GM12864 (cell line): ENCODE measurements at regions not wholly inside any gene's neighbourhood (a gene's known extent, or its start where the extent isn't known, plus 50 kb on each side); places are given as distances from the start of the nearest gene placed in this dataset.
A peak's percentile ranks its signal among the peaks of the same experiment; 100 is the strongest.

Experiments
- DNase-seq: peaks from one replicate; pipeline ENCODE4 v3.0.0-alpha.2; 2011; ENCODE audit warnings: low read depth
- H3K4me3 ChIP-seq: 2 replicates; pipeline ENCODE4 v1.5.1; 2011; ENCODE audit warnings: mild to moderate bottlenecking, low read depth, low read length, control low read depth
- CTCF ChIP-seq: IDR thresholded peaks from 2 replicates; pipeline ENCODE4 v1.5.1; 2011; ENCODE audit warnings: low read depth, mild to moderate bottlenecking, moderate library complexity, low read length, control low read depth, inconsistent platforms; ENCODE audit errors: missing control alignments

- TF ChIP-seq CTCF: no peak
- DNase-seq: no peak
- peak overlapping the region; percentile 11 for H3K4me3 ChIP-seq
Observed at GRCh38 chr17:77461277-77462057, 320.7 kb downstream of the SEC14L1 start.

GRCh38 chr17:77462090-77462489 lies 321.3 kb downstream of the SEC14L1 start:
- H3K4me3 ChIP-seq: peak overlapping the region; percentile 11; the same call in 1 of the 2 replicates
- TF ChIP-seq CTCF: no peak
- DNase-seq: peak; percentile 88

- H3K4me3 ChIP-seq: no peak overlapping the region
- no peak for DNase-seq
- TF ChIP-seq CTCF: no peak
Observed at GRCh38 chr17:77462553-77463497, 322.1 kb downstream of the SEC14L1 start.

GRCh38 chr17:77464988-77465357 lies 324.2 kb downstream of the SEC14L1 start:
- no peak for TF ChIP-seq CTCF
- H3K4me3 ChIP-seq: peak overlapping the region; percentile 3; the same call in 1 of the 2 replicates
- DNase-seq: no peak

- peak; percentile 90 for DNase-seq
- no peak for TF ChIP-seq CTCF
- peak overlapping the region; percentile 19; the same call in 1 of the 2 replicates for H3K4me3 ChIP-seq
Observed at GRCh38 chr17:77465358-77466041, 324.7 kb downstream of the SEC14L1 start.

GRCh38 chr17:77466140-77466539 lies 325.4 kb downstream of the SEC14L1 start:
- peak overlapping the region; percentile 11 for H3K4me3 ChIP-seq
- DNase-seq: no peak
- no peak for TF ChIP-seq CTCF
